ENCODE measurements at regions not wholly inside any gene's neighbourhood (a gene's known extent, or its start where the extent isn't known, plus 50 kb on each side); places are given as distances from the start of the nearest gene placed in this dataset.

- DNase-seq = no peak
Measured at GRCh38 chr10:30793093-30793492, 163.5 kb upstream of the LYZL2 start.

- no peak for DNase-seq
Measured at GRCh38 chr10:30792025-30792424, 162.5 kb upstream of the LYZL2 start.

GRCh38 chr10:30791197-30791611 is 161.7 kb upstream of the LYZL2 start:
- DNase-seq = no peak

GRCh38 chr10:30789806-30790205 is 160.3 kb upstream of the LYZL2 start:
- DNase-seq = no peak

- DNase-seq = no peak
Measured at GRCh38 chr10:30788307-30788706, 158.8 kb upstream of the LYZL2 start.

GRCh38 chr10:30786906-30787305 is 157.4 kb upstream of the LYZL2 start:
- DNase-seq = no peak

GRCh38 chr10:30786131-30786530 is 156.6 kb upstream of the LYZL2 start:
- peak in 12 of 56 donors; percentile 3 to 52 (median 24) for DNase-seq

- peak in 55 of 56 donors; percentile 31 to 94 (median 82) for DNase-seq
Measured at GRCh38 chr10:30784897-30785605, 155.5 kb upstream of the LYZL2 start.

- DNase-seq = no peak
Measured at GRCh38 chr10:30784524-30784896, 155.0 kb upstream of the LYZL2 start.

- peak; percentile 10 to 89 (median 76) for DNase-seq
Measured at GRCh38 chr10:30783939-30784501, 154.5 kb upstream of the LYZL2 start.

GRCh38 chr10:30782537-30783461 is 153.2 kb upstream of the LYZL2 start:
- DNase-seq = peak in 4 of 56 donors; percentile 12 to 27 (median 19)

GRCh38 chr10:30782157-30782536 is 152.6 kb upstream of the LYZL2 start:
- peak in 1 of 56 donors; percentile 10 for DNase-seq

- peak; percentile 25 to 97 (median 88) for DNase-seq
Measured at GRCh38 chr10:30781670-30782121, 152.1 kb upstream of the LYZL2 start.

- no peak for DNase-seq
Measured at GRCh38 chr10:30778769-30779168, 149.2 kb upstream of the LYZL2 start.

GRCh38 chr10:30775779-30776591 is 146.4 kb upstream of the LYZL2 start:
- no peak for DNase-seq

- no peak for DNase-seq
Measured at GRCh38 chr10:30774261-30774660, 144.7 kb upstream of the LYZL2 start.

GRCh38 chr10:30773501-30773900 is 143.9 kb upstream of the LYZL2 start:
- no peak for DNase-seq

GRCh38 chr10:30770816-30771215 is 141.3 kb upstream of the LYZL2 start:
- no peak for DNase-seq

GRCh38 chr10:30770229-30770628 is 140.7 kb upstream of the LYZL2 start:
- DNase-seq = no peak

GRCh38 chr10:30769361-30769760 is 139.8 kb upstream of the LYZL2 start:
- DNase-seq = no peak

- DNase-seq = no peak
Measured at GRCh38 chr10:30765616-30766015, 136.1 kb upstream of the LYZL2 start.

All from amygdala (tissue), 56 donors.